Stimulated activated CD8-positive, alpha-beta memory T cell treated with anti-CD3 and anti-CD28 coated beads, Interleukin-12 subunit alpha, Interleukin-12 subunit beta, amount 100 ng/mL, for 24 hours (primary cell): ENCODE measurements at regions not wholly inside any gene's neighbourhood (a gene's known extent, or its start where the extent isn't known, plus 50 kb on each side); places are given as distances from the start of the nearest gene placed in this dataset.
"Not testable (repeated sequence)": the region's sequence is repeated elsewhere in the genome, so short reads cannot be mapped to it uniquely, and the experiment has no call there.

Experiments used
- DNase-seq: peaks from one replicate; pipeline ENCODE4 v3.0.0-alpha.2; 2020; ENCODE audit errors: extremely low read depth

DNA sequence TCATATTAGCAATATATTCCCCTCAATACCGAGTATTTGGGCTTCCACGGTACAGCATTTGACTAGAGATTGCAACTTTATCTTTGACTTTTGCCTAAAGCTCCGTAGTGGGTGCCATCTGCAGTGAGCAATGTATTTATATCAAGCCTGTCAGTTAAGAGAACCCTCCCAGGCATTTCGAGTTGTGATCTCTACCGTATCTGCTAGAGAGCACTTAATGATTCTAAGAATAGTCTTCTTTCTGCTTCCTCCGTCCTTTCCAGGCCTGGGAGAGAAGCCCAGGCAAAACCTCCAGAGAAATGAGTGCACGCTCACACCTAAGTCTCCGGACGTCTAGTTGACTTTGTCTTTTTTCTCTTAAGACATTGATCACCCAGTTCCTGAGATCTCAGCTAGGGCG lies 210.6 kb downstream of the KLF6 start:
- no peak for DNase-seq

DNA sequence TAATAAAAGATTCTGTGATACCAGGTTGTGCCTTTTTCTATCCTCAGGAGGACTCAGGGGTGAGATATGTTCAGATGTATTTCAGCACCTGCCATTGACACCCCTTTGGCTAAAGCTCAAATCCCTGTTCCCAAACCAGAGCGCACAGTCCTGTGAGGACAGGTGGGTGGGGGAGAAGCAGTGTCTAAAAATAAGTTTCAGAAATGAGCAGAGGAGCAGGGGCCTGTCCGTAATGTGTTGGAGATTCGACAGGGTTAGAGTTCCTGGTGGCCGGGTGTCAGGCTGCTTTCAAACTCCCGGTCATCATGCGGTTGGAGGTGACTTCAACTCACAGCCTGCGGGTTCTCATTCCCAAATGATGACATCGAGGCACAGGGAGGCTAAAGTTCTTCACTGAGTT lies 211.5 kb downstream of the KLF6 start:
- DNase-seq: no peak

DNA sequence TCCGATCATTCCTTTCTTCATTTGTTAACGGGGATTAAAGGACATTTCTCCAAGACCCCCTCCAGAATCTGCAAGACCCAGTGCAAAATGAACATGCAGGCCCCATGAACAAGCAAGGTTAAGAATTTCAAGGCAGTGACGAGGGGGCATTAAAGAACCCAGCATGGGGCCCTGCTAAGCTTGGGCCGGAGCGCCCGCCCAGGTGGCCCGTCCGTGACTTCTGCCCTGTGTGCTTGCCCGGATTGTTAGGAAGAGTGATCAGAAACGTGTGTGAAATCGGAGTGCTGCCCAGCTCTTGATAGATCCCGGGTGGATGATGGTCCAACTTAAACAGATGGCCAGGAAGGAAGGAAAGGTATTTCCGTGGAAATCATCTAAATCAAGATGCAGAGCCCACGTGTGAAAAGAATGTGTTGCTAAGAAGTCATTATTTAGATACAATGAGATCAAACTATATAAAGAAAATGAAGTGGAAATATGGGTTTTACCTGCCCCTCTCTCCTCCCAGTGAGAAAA lies 213.6 kb downstream of the KLF6 start:
- DNase-seq: no peak

DNA sequence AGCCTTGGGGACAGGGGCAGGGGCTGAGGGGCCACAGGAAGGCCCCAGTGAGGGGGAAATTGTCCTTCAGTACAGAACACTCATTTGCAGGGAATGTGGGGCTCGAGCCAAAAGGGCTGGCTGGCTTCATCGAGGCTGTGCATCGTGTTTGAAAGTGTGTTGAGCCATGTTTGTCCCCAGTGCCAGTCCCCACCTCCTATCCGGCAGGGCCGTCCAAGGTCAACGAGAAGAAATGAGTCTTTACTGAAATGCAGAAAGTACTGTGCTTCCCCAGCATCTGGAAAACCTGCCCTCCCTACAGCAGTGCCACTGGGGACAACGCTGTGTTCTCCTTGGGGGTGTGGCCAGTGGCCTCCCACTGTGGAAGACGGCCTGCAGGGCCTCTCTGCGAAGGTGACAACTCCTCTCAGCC lies 214.1 kb downstream of the KLF6 start:
- no peak for DNase-seq

DNA sequence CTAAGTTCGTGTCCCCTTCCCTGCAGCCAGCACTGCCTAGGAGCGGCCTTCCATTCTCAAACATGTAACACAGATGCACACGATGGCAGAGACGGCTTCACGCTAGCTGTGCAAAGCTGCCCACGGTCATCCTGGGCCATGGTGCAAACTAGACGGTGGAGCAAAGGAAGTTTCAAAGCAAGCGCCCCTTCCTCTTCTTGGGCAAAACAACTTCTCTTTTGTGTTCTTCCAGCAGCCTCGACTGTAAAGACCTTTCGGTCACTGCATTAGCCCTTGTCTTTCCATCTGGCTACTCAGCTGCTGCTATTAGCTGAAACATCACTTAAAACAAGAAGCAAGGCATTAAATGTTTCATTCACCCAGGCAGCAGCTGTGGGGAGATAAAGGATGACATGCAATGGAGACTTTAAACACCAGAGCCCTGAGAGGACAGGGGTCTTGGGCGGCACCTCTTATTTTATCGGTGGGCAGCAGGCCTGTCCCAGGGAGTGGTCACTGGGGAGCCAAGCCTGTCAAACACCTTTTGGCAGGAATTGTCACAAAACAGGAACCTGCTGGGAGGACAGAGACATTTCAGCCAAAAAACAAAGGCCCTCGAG lies 214.8 kb downstream of the KLF6 start:
- DNase-seq: no peak

DNA sequence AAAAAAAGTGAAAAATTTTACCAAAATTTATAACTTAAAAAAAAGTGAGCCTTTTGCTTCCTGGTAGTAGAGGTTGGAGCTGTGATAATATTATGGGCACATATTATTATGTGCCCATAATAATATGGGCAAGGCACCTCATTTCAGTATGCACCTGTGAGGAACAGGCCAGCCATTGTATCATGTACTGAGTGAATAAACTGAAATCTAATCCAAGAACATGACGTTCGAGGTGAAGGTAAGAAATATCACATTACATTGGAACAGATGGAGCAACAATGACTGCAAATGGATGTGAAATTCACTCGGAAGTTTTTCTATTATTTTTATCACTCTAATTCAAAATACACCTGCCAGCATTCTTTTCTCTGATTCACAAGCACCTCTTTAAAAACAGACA lies 216.0 kb downstream of the KLF6 start:
- DNase-seq: no peak

DNA sequence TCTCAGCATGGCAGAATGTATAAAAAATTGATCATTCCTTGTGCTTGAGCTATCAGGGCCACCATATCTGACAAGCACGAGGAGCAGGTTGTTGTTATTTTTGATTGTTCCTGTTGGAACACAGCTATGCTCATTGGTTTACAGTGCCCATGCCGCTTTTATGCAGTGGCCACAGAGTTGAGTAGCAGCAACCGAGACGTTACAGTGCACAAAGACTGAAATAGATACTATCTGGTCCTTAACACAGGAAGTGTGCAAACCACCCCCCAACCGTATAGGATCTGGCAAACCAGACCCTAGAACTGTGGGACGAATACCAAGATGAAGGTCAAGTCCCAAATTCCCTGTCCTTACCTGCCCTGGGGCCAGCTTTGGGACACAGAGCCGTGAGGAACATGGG lies 216.6 kb downstream of the KLF6 start:
- no peak for DNase-seq

DNA sequence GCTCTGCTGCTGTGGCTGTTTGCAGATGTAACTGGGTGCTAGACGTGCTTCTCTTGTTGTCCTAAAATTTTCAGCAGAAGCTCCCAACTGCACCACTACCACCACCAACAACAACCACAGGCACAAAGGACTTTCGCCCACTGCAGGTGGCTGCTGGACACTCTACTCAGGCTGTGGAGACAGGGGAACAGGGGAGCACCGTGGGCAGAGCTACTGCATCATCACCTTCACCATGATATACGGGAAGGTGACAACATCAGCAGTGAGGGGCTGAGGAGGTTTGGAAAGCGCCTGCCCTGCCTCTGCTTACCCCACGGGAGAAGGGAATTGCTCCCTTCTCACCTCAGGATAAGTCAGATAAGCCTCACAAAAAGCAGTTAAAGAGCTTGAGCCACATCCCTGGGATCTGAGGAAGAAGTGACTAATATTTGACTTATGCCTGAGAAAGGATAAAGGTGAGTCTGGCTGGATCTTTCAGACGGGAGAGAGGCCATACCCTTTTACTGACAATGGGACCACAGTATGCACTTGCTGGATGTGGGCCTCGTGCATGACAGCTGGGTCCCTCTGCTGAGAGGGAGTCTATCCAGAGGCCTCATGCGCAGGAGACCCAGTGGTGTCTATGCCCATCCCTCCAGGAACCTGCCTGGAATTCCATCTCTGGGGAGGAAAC lies 217.6 kb downstream of the KLF6 start:
- DNase-seq: no peak

DNA sequence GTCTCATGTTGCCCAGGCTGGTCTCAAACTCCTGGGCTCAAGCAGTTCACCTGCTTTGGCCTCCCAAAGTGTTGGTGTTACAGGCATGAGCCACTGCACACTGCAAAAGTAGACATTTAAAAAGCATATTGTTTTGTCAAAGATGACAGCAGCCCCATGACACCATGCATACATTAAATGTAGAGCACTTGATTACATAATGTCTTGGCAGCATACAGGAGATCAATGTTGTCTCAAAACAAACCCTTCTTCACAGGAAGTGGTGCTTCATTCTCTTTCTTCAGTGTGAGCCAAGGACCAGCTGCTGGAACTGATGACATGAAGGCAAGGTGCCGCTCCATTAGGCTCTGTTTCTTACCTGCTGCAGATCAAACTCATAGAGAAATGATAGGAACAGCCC lies 218.4 kb downstream of the KLF6 start:
- no peak for DNase-seq

DNA sequence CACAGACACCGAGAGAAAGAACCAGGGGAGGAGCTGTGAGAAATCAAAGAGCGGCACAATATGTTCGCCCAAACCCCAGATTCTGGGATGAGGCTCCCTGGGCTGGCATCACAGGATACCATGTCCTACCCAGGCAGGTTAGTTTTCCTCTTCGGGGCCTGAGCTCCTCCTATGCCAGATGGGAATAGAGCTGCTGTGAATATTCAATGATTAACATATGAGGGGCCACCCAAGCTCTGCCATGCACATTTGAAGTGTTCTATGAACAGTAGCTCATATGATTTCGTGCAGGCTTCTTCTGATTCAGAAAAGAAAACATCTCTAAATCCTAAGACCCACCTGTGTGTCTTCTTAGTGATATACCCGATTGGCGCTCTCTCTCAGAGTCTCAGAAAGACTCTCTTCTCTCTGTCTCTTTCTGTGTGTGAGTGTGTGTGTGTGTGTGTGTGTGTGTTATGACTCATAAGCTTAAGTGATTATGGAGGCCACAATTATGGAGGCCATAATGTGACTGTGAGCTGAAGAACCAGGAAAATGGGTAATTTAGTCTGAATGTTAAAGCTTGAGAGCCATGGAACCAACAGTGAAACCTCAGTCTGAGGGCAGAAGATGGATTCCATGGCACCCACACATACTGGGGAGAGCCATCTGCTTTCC lies 220.5 kb downstream of the KLF6 start:
- DNase-seq: no peak

DNA sequence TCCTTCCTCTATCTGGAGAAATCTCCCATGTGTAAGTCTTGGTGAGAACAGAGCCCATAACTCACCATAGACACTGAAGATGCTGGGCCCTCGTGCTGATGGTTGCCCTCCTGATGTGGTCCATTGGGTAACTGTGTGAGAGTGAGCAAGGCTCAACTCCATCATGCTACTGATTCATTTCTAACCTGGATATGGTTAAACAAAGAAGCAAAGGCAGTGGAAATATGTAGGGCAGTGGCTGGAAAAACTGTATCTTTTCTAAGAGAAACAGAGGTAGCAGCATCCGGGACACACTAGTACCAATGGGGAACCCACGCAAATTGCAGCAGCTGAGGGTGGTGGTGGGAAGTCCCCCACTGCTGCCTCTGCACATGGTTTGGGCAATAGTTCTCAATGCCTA lies 221.7 kb downstream of the KLF6 start:
- no peak for DNase-seq

DNA sequence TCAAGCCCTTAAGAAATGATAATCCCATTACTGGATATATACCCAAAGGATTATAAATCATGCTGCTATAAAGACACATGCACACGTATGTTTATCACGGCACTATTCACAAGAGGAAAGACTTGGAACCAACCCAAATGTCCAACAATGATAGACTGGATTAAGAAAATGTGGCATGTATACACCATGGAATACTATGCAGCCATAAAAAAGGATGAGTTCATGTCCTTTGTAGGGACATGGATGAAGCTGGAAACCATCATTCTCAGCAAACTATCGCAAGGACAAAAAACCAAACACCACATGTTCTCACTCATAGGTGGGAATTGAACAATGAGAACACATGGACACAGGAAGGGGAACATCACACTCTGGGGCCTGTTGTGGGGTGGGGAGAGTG lies 224.4 kb downstream of the KLF6 start:
- not testable (repeated sequence) for DNase-seq

DNA sequence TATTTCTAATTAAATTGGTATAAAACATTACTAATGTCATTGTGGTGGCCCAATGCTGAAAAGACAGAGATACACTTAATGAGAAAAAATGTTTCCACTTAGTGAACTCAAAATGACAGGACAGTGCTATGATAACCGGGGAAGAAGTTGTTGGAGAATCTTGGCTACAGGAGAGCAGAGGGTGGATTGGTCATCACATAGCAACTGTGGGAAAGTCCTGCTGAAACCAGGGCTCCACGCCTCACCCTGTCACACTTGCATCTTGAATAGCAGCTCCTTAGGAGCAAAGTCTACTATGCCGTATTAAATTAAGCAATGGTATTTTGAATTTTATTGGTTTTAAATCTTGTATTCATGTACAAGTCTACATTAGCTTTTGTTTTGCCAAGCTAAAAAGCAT lies 225.5 kb downstream of the KLF6 start:
- DNase-seq: no peak

DNA sequence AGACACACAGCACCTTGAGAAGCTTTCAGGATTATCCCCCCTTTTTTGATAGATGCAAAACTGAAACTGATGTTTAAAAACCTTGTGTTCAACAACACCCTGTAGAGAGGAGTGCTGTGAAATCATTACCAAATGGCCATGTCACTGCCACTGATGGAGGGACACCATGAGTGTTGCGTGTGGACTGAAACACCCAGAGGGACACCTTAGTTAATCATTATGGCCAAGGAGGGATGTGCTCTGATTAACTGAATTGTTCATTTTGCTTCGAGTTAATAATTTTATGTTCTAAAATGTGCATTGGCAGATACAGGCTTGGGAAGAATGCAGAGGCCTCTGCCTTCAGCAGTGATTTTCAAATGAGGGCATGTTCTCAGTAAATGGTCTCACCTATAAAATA lies 226.0 kb downstream of the KLF6 start:
- DNase-seq: no peak

DNA sequence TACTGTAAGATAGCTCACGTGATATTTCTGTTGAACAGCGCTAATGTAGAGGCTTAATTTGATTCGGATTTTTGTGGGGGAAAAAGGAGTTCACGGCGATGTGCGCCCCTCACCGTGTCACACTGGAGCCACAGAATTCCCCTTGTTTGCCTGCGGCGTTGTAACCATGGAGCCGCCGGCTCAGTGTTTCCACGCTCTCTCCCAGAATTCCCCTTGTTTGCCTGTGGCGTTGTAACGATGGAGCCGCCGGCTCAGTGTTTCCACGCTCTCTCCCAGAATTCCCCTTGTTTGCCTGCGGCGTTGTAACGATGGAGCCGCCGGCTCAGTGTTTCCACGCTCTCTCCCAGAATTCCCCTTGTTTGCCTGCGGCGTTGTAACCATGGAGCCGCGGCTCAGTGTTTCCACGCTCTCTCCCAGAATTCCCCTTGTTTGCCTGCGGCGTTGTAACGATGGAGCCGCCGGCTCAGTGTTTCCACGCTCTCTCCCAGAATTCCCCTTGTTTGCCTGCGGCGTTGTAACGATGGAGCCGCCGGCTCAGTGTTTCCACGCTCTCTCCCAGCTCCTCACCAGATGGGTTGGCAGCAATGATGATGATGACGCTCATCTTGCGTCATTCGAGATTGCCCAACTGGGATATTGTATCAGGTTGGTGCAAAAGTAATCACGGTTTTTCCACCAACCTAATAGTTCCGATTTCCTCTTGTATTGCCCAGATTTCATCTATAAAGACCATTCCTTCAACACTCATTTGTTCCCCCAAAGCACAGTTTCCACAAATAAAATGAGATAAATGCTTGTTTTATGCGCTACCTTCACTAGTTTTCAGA lies 228.6 kb downstream of the KLF6 start:
- DNase-seq: not testable (repeated sequence)

DNA sequence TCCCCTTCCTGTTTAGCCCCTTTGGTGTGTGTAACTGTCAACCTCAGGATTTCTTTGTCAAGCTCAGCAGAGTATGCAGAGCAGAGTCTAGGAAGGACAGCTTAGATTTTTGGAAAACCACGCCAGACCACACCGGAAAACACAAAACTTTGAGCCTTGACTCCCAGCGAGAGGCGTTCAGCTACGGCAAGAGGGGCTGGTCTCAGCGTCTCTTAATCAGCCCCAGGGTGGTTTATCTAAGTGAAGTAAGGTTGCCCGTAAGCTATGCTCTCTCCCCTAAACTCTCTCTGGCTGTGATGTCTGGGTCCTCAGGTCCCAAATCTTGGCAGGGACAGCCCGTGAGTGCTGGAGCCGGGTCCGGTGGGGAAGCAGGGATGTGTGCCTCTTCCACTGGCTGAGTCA lies 230.9 kb downstream of the KLF6 start:
- no peak for DNase-seq

DNA sequence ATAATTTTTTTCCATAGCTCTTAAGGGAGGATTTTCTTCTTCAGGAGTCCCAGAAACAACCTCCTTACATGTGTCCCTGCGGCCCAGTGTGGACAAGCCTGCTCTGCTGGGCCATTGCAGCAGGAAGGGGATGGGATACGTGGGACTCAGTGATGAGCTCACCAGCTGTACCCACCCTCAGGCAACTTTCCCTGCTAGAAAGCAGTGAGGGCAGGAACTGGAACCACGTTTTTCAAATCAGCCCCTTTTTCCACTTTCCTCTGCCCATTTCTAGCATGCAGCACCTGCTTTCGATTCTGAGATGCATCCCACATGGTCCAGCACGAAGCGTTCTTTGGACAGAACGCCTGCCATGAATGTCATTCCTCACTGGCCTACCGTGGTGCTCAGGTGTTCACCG lies 232.7 kb downstream of the KLF6 start:
- no peak for DNase-seq

DNA sequence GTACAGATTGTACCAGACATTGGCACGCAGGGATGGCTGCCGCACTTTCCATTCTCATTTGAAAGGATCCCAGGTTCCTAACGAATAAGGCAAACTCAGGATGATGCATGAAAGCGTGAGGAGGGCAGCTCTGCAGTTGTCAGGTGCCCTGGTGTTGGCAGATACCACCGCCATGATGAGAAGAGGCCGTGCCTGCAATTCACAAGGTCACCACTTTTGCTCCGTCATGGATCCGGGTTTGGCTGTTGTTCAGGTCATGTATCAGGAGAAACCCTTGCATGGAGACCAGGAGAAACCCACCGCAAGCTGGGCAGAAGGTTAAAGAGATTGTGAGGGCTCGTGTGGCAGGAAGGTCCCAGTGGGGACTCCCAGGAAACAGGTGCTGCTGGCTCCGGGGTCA lies 233.2 kb downstream of the KLF6 start:
- no peak for DNase-seq

DNA sequence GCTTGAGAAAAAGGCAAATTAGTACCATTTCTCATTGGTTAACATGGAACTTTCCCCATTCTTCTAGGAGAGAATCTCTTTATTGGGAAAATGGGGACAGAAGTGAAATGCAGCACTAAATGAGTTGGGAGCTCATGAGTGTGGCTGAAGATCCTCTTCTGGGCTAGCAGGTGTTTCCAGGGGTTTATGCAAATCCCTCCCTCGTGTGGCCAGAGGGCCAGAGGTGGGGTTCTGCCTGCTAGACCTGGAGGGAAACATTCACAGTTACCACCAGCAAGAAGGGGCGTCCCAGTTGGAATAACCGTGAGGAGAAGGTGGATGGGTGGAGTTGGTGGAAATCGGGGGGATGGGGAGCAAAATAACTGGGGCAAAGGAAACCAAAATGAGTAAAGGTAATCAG lies 235.9 kb downstream of the KLF6 start:
- no peak for DNase-seq

DNA sequence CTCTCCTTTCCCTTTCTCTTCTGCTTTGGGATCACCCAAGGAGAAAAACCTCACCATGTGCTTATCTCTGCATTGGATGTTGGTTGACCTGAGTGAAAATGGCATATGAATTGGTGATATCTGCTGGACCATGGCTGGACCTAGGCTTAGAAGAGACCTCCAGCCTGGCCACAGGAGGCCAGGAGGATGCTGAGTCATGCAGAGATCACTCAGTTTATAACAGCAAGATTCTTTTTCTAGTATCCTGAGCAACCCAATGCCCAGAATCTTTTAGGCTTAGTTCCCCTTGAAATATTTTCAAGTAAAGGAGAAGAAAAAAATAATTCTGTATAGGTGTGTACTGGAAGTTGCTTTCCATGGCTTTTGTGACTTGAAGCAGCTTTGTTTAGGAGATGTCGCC lies 236.3 kb downstream of the KLF6 start:
- no peak for DNase-seq

DNA sequence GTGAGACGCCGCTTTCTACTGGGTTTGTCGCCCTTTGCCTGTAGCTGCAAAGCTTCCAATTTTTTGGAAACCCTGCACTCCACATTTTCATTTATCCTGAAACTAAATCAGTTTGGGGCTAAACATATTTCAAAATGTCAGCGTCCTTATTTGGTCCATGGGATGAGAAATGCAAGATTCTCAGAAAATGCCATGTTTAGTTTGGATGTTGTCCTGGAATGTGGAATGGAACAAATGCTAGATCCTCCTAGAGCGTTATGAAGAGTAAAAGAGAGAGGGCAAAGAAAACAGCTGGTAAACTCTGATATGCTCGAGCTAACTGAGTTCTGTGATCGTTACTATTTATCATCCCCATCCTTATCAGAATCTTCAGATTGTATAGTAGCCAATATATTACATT lies 236.9 kb downstream of the KLF6 start:
- DNase-seq: no peak

DNA sequence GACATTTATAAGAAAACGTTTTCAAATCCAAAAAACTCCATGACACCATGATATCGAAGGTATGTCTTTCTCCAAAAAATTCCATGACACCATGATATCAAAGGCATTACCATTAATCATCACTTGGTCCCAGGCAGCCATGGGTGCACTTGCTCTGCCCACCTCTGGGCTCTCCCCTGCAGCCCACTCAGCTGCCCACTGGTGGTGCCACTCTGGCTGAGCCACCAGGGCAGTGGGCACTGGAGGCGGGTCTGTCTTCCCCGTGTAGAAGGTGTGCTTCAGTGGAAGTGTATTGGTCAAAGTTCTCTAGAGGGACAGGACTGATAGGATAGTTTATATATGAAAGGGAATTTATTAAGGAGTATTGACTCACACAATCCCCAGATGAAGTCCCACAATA lies 240.4 kb downstream of the KLF6 start:
- no peak for DNase-seq
